GM19397 (cell line): ENCODE measurements at regions not wholly inside any gene's neighbourhood (a gene's known extent, or its start where the extent isn't known, plus 50 kb on each side); places are given as distances from the start of the nearest gene placed in this dataset.

Experiments
- ATAC-seq: cut with Tn5 transposase; IDR thresholded peaks from one replicate; pipeline ENCODE4 v1.9.1; 2021; ENCODE audit warnings: mild to moderate bottlenecking, moderate library complexity; ENCODE audit not compliant: unreplicated experiment

DNA sequence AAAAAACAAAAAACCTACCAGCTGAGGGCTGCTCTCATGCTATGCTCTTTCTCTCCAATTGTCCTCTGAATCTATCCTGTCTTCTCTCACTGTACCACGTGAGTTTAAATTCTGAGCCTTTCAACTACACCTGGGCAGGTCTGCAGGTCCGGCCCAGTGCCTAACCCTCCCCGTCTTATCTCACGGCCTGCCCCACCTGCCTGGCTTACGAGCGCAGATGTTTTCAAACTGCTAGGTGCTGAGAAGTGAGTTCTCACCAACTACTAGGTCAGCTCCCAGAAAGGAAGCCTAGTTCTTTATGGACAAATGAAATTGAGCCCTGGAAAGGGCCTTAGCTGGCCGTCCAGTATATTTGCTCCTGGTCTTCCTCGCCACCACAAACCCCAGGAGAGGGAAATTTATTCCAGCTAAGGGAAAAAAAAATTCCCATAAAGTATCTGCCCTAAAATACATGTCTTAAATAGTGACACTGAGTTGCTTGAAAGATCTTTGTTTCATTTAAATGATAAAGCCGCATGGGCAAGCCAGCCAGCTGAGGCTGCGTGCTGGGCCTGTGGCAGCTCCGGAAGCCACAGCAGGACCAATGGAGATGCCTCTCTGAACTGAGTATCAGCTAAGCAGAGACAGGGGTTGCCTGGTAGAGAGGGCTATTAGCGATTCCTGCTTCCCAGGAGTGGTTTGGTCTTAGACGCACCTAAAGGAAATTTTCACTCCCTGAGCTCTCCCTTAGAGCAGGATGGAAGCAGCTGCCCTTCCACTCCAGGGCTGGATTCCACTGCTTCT is 92.5 kb upstream of the NCK2 start:
- no peak for ATAC-seq

DNA sequence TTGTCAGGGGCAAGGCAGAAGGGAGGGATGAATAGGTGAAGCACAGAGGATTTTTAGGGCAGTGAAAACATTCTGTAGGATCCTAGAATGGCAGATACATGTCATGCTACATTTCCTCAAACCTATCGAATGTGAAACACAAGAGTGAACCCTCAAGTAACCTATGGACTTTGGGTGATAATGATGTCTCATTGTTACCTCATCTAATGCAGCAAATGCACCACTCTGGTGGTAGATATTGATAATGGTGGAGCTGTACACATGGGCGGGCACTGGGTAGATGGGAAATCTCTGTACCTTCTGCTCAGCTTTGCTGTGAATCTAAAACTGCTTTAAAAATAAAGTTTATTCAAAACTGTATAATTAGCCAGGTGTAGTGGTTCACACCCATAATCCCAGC is 95.2 kb upstream of the NCK2 start:
- no peak for ATAC-seq

- no peak for ATAC-seq
These were observed 97.0 kb upstream of the NCK2 start for GRCh38 chr2:105647731-105648130.

DNA sequence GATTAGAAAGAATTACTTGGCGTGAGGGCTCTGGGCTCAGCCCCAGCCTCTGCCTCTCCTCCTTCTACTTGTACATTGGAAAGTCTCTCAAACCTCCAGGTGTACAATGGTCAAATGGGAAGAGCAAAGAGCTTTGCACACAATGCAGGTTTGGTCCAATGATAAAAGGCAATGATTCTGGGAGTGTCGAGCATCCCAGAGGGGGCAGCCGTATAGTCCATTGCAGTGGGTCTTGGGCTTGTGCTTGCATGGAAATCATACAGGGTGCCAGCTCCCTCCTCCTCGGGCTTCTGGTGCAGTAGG is 98.0 kb upstream of the NCK2 start:
- ATAC-seq = no peak

DNA sequence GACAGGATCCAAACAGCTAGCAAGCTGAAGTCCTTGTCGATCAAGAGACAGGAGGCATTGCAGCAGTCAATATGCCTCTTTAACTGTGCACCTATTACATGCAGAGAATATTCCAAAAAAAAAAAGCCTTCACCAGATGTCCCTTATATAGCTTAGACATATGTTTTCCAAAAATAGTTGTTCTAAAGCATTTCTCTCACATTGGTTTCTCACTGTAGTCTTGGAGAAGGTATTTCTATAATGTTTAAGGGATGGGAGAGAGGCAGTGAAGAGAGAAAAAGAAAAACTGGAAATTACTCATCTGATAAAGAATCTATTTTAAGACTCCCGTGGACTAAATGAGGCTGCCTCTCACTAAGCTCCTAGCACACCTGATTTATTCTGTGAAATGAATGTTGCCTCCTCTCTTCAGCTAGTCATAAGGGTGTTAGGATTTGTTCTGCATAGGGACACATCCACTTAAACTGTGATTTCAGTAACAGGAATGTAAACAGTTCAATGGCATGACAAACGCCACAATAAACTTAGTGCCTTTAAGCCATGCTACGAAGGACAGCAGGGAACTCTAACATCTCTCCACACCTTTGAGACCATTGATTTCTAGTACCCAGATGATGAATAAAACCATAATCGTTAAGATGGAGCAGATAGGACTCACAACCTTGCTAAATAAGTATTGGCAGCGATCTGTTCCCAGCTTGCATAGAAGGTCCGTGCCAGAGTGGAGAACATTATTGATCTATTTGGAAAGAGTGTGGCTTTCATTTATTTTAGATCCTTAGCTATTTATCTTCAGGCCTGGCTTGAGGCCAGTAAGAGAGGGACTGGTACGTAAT is 98.6 kb upstream of the NCK2 start:
- ATAC-seq = no peak

DNA sequence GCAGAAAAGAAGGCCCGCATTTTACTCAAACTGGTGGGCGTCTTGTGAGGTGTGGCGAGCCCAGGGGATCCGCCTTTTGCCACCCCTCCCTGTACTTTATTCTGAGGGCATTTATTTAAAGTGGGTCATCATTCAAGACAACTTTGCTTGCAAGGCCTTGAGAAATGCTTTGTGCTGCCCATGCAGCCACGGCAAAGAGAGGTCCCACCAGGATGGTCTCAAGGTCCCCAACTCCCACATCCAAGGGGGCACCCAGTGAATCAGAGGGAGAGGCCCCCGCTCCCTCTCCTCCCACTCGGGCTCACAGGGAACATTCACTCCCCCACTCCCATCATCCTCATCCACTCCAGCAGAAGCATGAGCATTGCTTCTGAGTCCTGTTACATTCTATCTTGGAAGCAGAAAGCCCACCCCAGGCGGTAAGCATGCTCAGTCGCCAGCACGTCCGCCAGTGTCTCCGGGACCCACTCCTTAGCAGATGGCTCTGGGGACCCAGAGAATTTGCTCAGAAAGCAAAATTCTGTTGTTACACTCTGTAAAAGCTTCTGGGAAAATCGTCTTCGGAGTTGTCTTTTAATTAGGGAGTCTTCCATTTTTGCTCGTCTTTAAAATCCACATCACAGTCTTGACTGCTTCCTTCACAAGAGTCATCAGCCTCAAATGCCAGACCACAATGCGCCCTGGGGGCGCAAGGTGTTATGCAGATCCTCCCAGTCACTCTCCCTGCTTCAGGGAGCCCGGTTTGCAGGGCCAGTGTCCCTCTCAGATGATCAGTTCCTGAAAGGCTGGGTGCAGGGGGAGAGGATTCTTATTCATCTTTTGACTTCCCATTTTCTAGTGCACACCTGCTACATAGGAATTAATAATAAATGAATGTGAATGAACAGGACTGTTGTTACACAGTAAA is 99.4 kb upstream of the NCK2 start:
- no peak for ATAC-seq

GRCh38 chr2:105644174-105644980 is 100.3 kb upstream of the NCK2 start:
- ATAC-seq = no peak

- no peak for ATAC-seq
These were observed 101.1 kb upstream of the NCK2 start for GRCh38 chr2:105643405-105644173.

- ATAC-seq = no peak
These were observed 103.3 kb upstream of the NCK2 start for GRCh38 chr2:105641389-105641811.

- ATAC-seq = no peak
These were observed 104.5 kb upstream of the NCK2 start for GRCh38 chr2:105640246-105640645.

GRCh38 chr2:105636109-105636740 is 108.5 kb upstream of the NCK2 start:
- no peak for ATAC-seq

DNA sequence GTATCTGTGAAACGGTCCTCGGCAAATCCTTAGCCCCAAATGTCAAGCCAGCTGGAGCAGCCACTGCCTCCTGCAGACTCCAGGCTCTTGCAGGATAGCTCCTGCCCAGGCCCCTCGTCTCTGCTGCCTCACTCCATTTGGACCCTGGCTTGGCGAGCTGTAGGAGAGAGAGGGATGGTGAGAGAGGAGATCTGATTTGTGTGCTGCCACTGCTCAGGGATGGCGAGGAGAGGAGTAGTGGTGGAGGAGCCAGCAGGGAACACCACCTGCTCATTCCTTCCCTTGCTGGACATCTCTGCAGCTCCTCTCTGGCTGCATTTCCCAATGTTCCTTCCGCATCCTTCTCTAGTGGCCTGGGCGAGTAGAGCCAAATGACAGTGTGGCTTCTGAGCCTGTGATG is 109.1 kb upstream of the NCK2 start:
- no peak for ATAC-seq

GRCh38 chr2:105634198-105634597 is 110.5 kb upstream of the NCK2 start:
- no peak for ATAC-seq

- ATAC-seq = no peak
These were observed 112.8 kb upstream of the NCK2 start for GRCh38 chr2:105631922-105632321.

DNA sequence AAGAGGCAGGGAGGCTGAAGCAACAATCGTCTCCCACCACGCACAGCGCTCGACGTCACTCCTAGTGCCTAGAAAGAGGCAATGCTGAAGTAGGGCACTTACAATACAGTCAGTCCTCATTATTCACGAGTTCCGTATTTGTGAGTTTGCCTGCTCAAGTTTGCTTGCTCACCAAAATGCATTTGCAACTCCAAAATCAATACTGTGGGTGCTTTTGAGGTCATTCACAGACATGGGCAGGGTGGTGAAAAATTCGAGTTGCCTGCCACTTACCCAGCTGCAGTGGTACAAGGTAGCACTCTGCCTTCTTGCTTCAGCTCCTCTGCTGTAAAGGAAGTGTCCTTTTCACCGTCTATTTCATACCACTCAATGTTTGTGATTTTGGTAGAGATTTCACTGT is 113.7 kb upstream of the NCK2 start:
- no peak for ATAC-seq

DNA sequence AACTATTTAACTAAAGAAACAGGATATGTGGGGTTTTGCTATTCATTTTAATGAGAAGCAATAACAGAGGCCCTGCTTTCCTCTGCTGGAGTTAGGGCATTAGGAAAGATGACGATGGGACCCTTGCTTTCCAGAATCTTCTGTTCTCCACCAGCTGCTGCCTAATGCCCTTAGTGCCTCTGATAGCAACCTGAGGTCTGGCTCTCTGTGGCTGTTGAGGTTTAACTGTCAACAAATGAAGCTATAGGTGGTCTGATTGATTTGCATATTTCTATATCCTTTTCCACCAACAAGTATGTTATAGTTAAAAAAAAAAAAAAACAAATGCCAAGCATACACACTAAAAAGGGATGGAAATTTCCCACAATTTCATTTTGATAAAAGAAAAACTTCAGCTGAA is 115.1 kb upstream of the NCK2 start:
- no peak for ATAC-seq

DNA sequence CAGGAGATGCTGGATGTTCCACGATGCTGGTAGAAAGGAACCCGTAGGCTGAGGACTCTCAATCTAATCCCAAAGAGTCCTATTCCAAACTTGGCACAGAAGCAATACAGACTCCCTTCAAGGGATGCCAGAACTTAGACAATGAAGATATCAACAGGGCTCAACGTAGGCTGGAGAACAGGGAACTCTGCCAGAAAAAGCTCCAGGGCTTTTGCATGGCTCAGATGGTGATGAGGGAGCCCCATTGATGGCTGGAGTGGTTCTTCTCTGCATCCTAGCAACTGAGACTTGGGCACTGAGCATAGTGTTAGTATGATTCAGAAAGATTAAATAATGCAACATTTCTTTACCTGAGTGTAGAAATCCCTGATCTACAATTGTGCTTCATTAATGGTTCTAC is 117.2 kb upstream of the NCK2 start:
- ATAC-seq = no peak

DNA sequence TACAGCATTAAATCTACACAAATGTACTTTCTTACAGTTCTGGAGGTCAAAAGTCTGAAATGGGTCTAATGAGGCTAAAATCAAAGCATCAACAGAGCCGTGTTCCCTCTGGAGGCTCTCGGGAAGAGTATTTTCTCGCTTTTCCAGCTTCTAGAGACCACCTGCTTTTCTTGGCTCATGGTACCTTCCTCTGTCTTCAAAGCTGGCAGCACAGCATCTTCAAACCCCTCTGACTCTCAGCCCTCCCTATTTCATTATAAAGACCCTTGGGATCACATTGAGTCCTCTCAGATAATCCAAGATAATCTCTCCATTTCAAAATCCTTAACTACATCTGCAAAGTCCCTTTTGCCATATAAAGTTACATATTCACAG is 117.8 kb upstream of the NCK2 start:
- ATAC-seq = no peak

DNA sequence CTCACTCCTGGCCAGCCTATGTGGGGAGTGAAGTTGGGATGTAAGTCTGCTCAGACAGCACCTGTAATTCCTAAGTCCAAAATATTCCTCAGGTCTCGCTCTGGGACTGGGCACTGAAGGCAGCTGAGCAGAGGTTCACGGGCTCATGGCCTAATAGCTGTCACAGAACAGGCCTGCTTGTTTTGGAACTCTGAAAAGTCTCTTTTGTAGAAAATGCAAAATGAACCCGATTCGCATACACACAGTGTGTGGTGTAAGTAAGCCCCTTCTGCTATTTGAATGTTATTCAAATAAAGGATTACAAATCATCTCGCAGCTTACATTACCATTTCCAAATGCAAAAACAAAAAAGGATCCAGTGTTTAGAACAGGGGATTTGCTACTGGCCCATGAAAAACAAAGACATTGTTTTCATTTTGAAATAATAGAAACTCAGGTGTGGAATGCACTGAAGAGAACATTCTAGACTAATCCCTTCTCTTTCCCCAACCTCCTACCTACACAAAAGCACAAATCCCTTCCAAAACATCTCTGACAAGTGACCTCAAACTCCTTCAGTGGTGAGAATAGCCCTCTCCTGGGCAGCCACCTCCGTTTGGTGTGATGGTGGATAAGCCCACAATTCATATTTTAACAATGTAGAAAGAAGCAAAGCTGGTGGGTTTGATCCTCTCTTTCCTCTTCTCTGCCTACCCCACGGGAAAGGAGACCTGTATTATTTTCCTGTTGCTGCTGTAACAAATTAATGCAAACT is 118.3 kb upstream of the NCK2 start:
- no peak for ATAC-seq
